ENCODE measurements at regions not wholly inside any gene's neighbourhood (a gene's known extent, or its start where the extent isn't known, plus 50 kb on each side); places are given as distances from the start of the nearest gene placed in this dataset.

DNA sequence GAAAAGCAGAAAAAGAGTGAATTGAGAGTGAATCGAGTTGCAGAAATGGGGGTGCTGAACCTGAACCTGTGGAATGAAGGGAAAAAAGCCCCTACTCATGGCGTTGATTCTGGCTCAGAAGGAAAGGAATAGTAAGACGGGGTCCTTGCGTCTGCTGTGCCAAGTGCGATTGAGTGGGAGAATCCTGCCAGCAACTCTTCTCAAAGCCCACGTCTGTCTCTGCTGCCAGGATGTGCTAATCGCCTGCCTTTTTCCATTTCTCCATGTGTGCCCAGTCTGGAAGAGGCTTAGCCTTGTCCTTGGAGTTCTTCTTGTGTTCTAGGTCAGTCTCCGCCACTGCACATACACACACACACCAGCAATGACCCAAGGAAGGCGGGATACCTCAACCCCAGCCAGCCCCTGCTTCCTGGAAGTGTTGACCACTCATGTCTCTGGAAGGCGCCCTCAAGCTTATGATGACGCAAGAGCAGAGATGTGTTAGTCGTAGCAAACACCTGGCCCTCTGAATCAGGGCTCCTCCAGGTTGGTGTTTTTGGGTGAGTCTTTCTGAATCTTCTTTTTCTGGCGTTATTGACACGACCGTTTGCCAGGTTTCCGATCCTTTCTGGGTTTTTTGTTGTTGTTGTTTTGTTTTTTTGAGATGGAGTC is 262.4 kb upstream of the PROK2 start (continued):
- TF ChIP-seq, protein P1, sequence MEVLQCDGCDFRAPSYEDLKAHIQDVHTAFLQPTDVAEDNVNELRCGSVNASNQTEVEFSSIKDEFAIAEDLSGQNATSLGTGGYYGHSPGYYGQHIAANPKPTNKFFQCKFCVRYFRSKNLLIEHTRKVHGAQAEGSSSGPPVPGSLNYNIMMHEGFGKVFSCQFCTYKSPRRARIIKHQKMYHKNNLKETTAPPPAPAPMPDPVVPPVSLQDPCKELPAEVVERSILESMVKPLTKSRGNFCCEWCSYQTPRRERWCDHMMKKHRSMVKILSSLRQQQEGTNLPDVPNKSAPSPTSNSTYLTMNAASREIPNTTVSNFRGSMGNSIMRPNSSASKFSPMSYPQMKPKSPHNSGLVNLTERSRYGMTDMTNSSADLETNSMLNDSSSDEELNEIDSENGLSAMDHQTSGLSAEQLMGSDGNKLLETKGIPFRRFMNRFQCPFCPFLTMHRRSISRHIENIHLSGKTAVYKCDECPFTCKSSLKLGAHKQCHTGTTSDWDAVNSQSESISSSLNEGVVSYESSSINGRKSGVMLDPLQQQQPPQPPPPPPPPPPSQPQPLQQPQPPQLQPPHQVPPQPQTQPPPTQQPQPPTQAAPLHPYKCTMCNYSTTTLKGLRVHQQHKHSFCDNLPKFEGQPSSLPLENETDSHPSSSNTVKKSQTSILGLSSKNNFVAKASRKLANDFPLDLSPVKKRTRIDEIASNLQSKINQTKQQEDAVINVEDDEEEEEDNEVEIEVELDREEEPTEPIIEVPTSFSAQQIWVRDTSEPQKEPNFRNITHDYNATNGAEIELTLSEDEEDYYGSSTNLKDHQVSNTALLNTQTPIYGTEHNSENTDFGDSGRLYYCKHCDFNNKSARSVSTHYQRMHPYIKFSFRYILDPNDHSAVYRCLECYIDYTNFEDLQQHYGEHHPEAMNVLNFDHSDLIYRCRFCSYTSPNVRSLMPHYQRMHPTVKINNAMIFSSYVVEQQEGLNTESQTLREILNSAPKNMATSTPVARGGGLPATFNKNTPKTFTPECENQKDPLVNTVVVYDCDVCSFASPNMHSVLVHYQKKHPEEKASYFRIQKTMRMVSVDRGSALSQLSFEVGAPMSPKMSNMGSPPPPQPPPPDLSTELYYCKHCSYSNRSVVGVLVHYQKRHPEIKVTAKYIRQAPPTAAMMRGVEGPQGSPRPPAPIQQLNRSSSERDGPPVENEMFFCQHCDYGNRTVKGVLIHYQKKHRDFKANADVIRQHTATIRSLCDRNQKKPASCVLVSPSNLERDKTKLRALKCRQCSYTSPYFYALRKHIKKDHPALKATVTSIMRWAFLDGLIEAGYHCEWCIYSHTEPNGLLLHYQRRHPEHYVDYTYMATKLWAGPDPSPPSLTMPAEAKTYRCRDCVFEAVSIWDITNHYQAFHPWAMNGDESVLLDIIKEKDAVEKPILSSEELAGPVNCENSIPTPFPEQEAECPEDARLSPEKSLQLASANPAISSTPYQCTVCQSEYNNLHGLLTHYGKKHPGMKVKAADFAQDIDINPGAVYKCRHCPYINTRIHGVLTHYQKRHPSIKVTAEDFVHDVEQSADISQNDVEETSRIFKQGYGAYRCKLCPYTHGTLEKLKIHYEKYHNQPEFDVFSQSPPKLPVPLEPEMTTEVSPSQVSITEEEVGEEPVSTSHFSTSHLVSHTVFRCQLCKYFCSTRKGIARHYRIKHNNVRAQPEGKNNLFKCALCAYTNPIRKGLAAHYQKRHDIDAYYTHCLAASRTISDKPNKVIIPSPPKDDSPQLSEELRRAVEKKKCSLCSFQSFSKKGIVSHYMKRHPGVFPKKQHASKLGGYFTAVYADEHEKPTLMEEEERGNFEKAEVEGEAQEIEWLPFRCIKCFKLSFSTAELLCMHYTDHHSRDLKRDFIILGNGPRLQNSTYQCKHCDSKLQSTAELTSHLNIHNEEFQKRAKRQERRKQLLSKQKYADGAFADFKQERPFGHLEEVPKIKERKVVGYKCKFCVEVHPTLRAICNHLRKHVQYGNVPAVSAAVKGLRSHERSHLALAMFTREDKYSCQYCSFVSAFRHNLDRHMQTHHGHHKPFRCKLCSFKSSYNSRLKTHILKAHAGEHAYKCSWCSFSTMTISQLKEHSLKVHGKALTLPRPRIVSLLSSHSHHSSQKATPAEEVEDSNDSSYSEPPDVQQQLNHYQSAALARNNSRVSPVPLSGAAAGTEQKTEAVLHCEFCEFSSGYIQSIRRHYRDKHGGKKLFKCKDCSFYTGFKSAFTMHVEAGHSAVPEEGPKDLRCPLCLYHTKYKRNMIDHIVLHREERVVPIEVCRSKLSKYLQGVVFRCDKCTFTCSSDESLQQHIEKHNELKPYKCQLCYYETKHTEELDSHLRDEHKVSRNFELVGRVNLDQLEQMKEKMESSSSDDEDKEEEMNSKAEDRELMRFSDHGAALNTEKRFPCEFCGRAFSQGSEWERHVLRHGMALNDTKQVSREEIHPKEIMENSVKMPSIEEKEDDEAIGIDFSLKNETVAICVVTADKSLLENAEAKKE (CRISPR knock-in tag; IDR thresholded peaks at IDR 0.05): no peak
- TF ChIP-seq ZNF331 (CRISPR knock-in tag; IDR thresholded peaks at IDR 0.05; ENCODE audit: low read depth): no peak
- no peak for TF ChIP-seq NANOG (IDR thresholded peaks at IDR 0.05; ENCODE audit: borderline replicate concordance)
- no peak for TF ChIP-seq STAT1 (IDR thresholded peaks at IDR 0.05; ENCODE audit: unreplicated experiment)
- TF ChIP-seq CREB1 (CRISPR knock-in tag; IDR thresholded peaks at IDR 0.05; ENCODE audit: low read depth): no peak
- TF ChIP-seq, protein P2, sequence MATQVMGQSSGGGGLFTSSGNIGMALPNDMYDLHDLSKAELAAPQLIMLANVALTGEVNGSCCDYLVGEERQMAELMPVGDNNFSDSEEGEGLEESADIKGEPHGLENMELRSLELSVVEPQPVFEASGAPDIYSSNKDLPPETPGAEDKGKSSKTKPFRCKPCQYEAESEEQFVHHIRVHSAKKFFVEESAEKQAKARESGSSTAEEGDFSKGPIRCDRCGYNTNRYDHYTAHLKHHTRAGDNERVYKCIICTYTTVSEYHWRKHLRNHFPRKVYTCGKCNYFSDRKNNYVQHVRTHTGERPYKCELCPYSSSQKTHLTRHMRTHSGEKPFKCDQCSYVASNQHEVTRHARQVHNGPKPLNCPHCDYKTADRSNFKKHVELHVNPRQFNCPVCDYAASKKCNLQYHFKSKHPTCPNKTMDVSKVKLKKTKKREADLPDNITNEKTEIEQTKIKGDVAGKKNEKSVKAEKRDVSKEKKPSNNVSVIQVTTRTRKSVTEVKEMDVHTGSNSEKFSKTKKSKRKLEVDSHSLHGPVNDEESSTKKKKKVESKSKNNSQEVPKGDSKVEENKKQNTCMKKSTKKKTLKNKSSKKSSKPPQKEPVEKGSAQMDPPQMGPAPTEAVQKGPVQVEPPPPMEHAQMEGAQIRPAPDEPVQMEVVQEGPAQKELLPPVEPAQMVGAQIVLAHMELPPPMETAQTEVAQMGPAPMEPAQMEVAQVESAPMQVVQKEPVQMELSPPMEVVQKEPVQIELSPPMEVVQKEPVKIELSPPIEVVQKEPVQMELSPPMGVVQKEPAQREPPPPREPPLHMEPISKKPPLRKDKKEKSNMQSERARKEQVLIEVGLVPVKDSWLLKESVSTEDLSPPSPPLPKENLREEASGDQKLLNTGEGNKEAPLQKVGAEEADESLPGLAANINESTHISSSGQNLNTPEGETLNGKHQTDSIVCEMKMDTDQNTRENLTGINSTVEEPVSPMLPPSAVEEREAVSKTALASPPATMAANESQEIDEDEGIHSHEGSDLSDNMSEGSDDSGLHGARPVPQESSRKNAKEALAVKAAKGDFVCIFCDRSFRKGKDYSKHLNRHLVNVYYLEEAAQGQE (IDR thresholded peaks at IDR 0.05; ENCODE audit: unreplicated experiment): no peak
- no peak for TF ChIP-seq POLR2AphosphoS5 (IDR thresholded peaks at IDR 0.05; ENCODE audit: low read depth)
- TF ChIP-seq, protein P3, sequence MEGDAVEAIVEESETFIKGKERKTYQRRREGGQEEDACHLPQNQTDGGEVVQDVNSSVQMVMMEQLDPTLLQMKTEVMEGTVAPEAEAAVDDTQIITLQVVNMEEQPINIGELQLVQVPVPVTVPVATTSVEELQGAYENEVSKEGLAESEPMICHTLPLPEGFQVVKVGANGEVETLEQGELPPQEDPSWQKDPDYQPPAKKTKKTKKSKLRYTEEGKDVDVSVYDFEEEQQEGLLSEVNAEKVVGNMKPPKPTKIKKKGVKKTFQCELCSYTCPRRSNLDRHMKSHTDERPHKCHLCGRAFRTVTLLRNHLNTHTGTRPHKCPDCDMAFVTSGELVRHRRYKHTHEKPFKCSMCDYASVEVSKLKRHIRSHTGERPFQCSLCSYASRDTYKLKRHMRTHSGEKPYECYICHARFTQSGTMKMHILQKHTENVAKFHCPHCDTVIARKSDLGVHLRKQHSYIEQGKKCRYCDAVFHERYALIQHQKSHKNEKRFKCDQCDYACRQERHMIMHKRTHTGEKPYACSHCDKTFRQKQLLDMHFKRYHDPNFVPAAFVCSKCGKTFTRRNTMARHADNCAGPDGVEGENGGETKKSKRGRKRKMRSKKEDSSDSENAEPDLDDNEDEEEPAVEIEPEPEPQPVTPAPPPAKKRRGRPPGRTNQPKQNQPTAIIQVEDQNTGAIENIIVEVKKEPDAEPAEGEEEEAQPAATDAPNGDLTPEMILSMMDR (conservative IDR thresholded peaks at IDR 0.05; ENCODE audit: low read depth in 2 of 2): no peak
- TF ChIP-seq JUNB (IDR thresholded peaks at IDR 0.05; ENCODE audit: unreplicated experiment): no peak
- no peak for TF ChIP-seq ZNF114 (CRISPR knock-in tag; IDR thresholded peaks at IDR 0.05)
